IMR-90 (cell line): ENCODE measurements at regions not wholly inside any gene's neighbourhood (a gene's known extent, or its start where the extent isn't known, plus 50 kb on each side); places are given as distances from the start of the nearest gene placed in this dataset.

Source experiments
- ATAC-seq: fragments of 200-7000 bp; cut with Tn5 transposase; 2 replicates; pipeline ENCODE4 v1.9.1; 2020; ENCODE audit warnings: low read depth, mild to moderate bottlenecking, moderate library complexity
- BruUV-seq: library from RNA; stranded (reverse); fragments of 400-500 nt; replicated peaks from 2 replicates; lab custom pipeline; 2021; lab: Mats Ljungman, UMichigan
- CTCF ChIA-PET: fragments of 300-600 bp; formaldehyde crosslinking; extraction: SDS; loops from one replicate; lab custom pipeline; 2021; ENCODE audit warnings: antibody characterized with exemption; lab: Yijun Ruan, JAX
- POLR2A ChIA-PET: fragments of 300-600 bp; sonication (Branson Sonifier 250); formaldehyde crosslinking; loops from one replicate; lab custom pipeline; 2022; ENCODE audit warnings: antibody characterized with exemption; ENCODE audit not compliant: unreplicated experiment; lab: Charles Lee
- DNase-seq: peaks from one replicate; pipeline ENCODE4 v3.0.0; 2013
- H2AFZ ChIP-seq: replicated peaks from 2 replicates; pipeline ENCODE3; 2013; ENCODE audit warnings: low read length, mild to moderate bottlenecking; ENCODE audit not compliant: poor library complexity
- H2AK5ac ChIP-seq: 2 replicates; pipeline ENCODE4 v1.6.1; 2013; ENCODE audit warnings: low read depth, low read length, inconsistent platforms
- H2AK9ac ChIP-seq: replicated peaks from 2 replicates; pipeline ENCODE3; 2013; ENCODE audit warnings: mild to moderate bottlenecking, low read depth, low read length, moderate library complexity; ENCODE audit not compliant: poor library complexity
- H2BK120ac ChIP-seq: 2 replicates; pipeline ENCODE4 v1.6.1; 2013; ENCODE audit warnings: low read depth, low read length, inconsistent platforms
- H2BK15ac ChIP-seq: 3 replicates; pipeline ENCODE4 v1.6.1; 2013; ENCODE audit warnings: low read depth, low read length, inconsistent platforms
- H2BK20ac ChIP-seq: 2 replicates; pipeline ENCODE4 v1.6.1; 2013; ENCODE audit warnings: low read depth, mild to moderate bottlenecking, inconsistent platforms, low read length, moderate library complexity
- H2BK5ac ChIP-seq: 2 replicates; pipeline ENCODE4 v1.6.1; 2013; ENCODE audit warnings: mild to moderate bottlenecking, low read depth, low read length, inconsistent platforms; ENCODE audit not compliant: poor library complexity, severe bottlenecking
- H3K14ac ChIP-seq: replicated peaks from 2 replicates; pipeline ENCODE4 v1.6.1; 2013; ENCODE audit warnings: low read depth, low read length, inconsistent platforms
- H3K18ac ChIP-seq: 2 replicates; pipeline ENCODE4 v1.6.1; 2013; ENCODE audit warnings: low read depth, low read length, control low read depth
- H3K23ac ChIP-seq: 2 replicates; pipeline ENCODE4 v1.6.1; 2013; ENCODE audit warnings: low read depth, low read length, inconsistent platforms
- H3K27ac ChIP-seq: 2 replicates; pipeline ENCODE4 v1.5.1; 2013; ENCODE audit warnings: mild to moderate bottlenecking, control low read depth, low read length; ENCODE audit not compliant: insufficient read depth
- H3K27me3 ChIP-seq: 2 replicates; pipeline ENCODE4 v1.6.1; 2013; ENCODE audit warnings: low read length; ENCODE audit not compliant: control insufficient read depth, insufficient read depth
- H3K36me3 ChIP-seq: 2 replicates; pipeline ENCODE4 v1.6.1; 2013; ENCODE audit warnings: low read length, mixed read lengths; ENCODE audit not compliant: control insufficient read depth, insufficient read depth
- H3K4ac ChIP-seq: 2 replicates; pipeline ENCODE4 v1.6.1; 2013; ENCODE audit warnings: low read depth, low read length, inconsistent platforms
- H3K4me1 ChIP-seq: 2 replicates; pipeline ENCODE4 v1.6.1; 2013; ENCODE audit warnings: low read length, mixed read lengths; ENCODE audit not compliant: control insufficient read depth, insufficient read depth
- H3K4me2 ChIP-seq: 2 replicates; pipeline ENCODE4 v1.6.1; 2013; ENCODE audit warnings: low read depth, mild to moderate bottlenecking, control low read depth, low read length, moderate library complexity
- H3K4me3 ChIP-seq: 2 replicates; pipeline ENCODE4 v1.5.1; 2013; ENCODE audit warnings: low read depth, mild to moderate bottlenecking, control low read depth, low read length, moderate library complexity; ENCODE audit not compliant: insufficient read depth
- H3K56ac ChIP-seq: 2 replicates; pipeline ENCODE4 v1.6.1; 2013; ENCODE audit warnings: low read length, inconsistent platforms; ENCODE audit not compliant: insufficient read depth; ENCODE audit errors: extremely low read depth
- H3K79me1 ChIP-seq, 2 experiments: 2 replicates each; pipeline ENCODE4 v1.6.1; 2013; ENCODE audit warnings: low read length in 2 of 2, inconsistent platforms in 1 of 2, low read depth in 1 of 2
- H3K9ac ChIP-seq: 2 replicates; pipeline ENCODE4 v1.6.1; 2013; ENCODE audit warnings: low read depth, low read length, control low read depth
- H3K9me1 ChIP-seq: 2 replicates; pipeline ENCODE4 v1.6.1; 2013; ENCODE audit warnings: low read length, inconsistent platforms; ENCODE audit not compliant: insufficient read depth
- H3K9me3 ChIP-seq: 2 replicates; pipeline ENCODE4 v1.6.1; 2013; ENCODE audit warnings: low read length; ENCODE audit not compliant: control insufficient read depth, insufficient read depth
- H4K20me1 ChIP-seq: 2 replicates; pipeline ENCODE4 v1.6.1; 2013; ENCODE audit warnings: low read length, inconsistent platforms; ENCODE audit not compliant: insufficient read depth
- H4K5ac ChIP-seq: 2 replicates; pipeline ENCODE4 v1.6.1; 2013; ENCODE audit warnings: mild to moderate bottlenecking, low read depth, low read length, control low read depth
- H4K8ac ChIP-seq, 2 experiments: 2 replicates each; pipeline ENCODE4 v1.6.1; 2013; ENCODE audit warnings: low read depth in 2 of 2, low read length in 2 of 2, control low read depth in 1 of 2, inconsistent platforms in 1 of 2
- H4K91ac ChIP-seq: 2 replicates; pipeline ENCODE4 v1.6.1; 2013; ENCODE audit warnings: low read depth, low read length, inconsistent platforms; ENCODE audit not compliant: insufficient read depth
- CEBPB ChIP-seq: IDR thresholded peaks from 2 replicates; pipeline ENCODE4 v1.6.1; 2012; ENCODE audit warnings: low read depth, low read length, improper control_type of control experiment
- FOS ChIP-seq: fragments of 150-350 bp; IDR thresholded peaks from 2 replicates; pipeline ENCODE4 v1.6.1; 2016; ENCODE audit warnings: low read depth, low read length
- MAFK ChIP-seq: IDR thresholded peaks from 2 replicates; pipeline ENCODE4 v1.6.1; 2012; ENCODE audit warnings: low read depth, low read length, improper control_type of control experiment
- WGBS, 2 experiments: methylation state at CpG; one replicate each; pipeline versions ENCODE4 v1.1.5 to v1.1.7; 2013; ENCODE audit warnings: missing lambda C conversion rate in 2 of 2; ENCODE audit not compliant: insufficient read length in 1 of 2; ENCODE audit errors: extremely low coverage in 2 of 2; 5-methylcytosine and 5-hydroxymethylcytosine counted together
- dilution Hi-C: fragments of 300-500 bp; cut with HindIII; formaldehyde crosslinking; loops from one replicate; pipeline ENCODE4 v1.14.3; 2018; ENCODE audit warnings: low sequenced_read_pairs; ENCODE audit not compliant: unreplicated experiment
- in situ Hi-C: fragments of 300-500 bp; cut with MboI; formaldehyde crosslinking; loops from 3 replicates; pipeline ENCODE4 v1.14.3; 2019; ENCODE audit warnings: low sequenced_read_pairs, inconsistent platforms, mixed read lengths
- intact Hi-C: fragments of 100-400 bp; cut with micrococcal nuclease; formaldehyde crosslinking; loops from 2 replicates; pipeline ENCODE4 v1.10.0; 2022
- TF ChIP-seq, protein P1 (sequence below): conservative IDR thresholded peaks from 2 replicates; pipeline ENCODE4 v1.5.1; 2012; ENCODE audit warnings: mild to moderate bottlenecking, low read depth, low read length, improper control_type of control experiment

GRCh38 chr13:27347211-27347772 is 76.7 kb downstream of the RASL11A start:
- Histone ChIP-seq H3K9me3 (no peaks in the 10 kb centered on the region), H3K14ac (no peak overlapping the region), H3K9ac (no peak overlapping the region), H3K9me1 (peaks cover 10% of the 10 kb centered on the region; the same call in 1 of the 2 replicates), H2AK9ac (no peak overlapping the region), H2AFZ (no peak overlapping the region), H3K4ac (no peak overlapping the region; the same call in 1 of the 2 replicates), H3K27ac (no peak overlapping the region), H2BK120ac (no peak overlapping the region), H3K4me2 (no peak overlapping the region), H3K4me1 (peaks cover 11% of the 10 kb centered on the region), H4K91ac (no peak overlapping the region; the same call in 1 of the 2 replicates), H2BK20ac (no peak overlapping the region), H3K4me3 (no peak overlapping the region), H4K20me1 (no peaks in the 10 kb centered on the region), H2BK5ac (no peak overlapping the region), H2BK15ac (no peak overlapping the region), H4K5ac (no peak overlapping the region; the same call in 1 of the 2 replicates), H3K23ac (no peak overlapping the region), H3K36me3 (no peaks in the 10 kb centered on the region), H3K56ac (no peak overlapping the region), H2AK5ac (peak overlapping the region; percentile 51; the same call in 1 of the 2 replicates), H3K18ac (no peak overlapping the region), H4K8ac (no peak overlapping the region), H3K79me1 (no peaks in the 10 kb centered on the region), H3K27me3 (no peaks in the 10 kb centered on the region; the same call in 1 of the 2 replicates)
- WGBS, 2 experiments: no CpG with 5 or more reads among the region's 13 CpGs
- in situ Hi-C loops: loop anchor here (5.0 kb wide), 1 partner anchor 75 kb away; the partner anchor contains the start of gene RASL11A
- intact Hi-C loops: no loop called here
- ChIA-PET POLR2A (interaction anchor here (0.6 kb wide), 1 partner anchor 9 kb away, joined by 30 read pairs; no protein-coding TSS in a partner anchor), CTCF (interaction anchor here (0.6 to 1.0 kb wide), 3 partner anchors 337 to 686 kb away, joined by 3 to 4 read pairs (median 4); no protein-coding TSS in a partner anchor)
- DNase-seq (peak; percentile 43), ATAC-seq (peak; percentile 12; the same call in 1 of the 2 replicates)
- no TSS peak for BruUV-seq
- dilution Hi-C loops: no loop called here
- TF ChIP-seq FOS (no peak), MAFK (peak; percentile 39; the same call in 1 of the 2 replicates), CEBPB (0 out of 2 replicates have a peak, but pooled peaks have one; percentile 37)
- TF ChIP-seq, protein P1, sequence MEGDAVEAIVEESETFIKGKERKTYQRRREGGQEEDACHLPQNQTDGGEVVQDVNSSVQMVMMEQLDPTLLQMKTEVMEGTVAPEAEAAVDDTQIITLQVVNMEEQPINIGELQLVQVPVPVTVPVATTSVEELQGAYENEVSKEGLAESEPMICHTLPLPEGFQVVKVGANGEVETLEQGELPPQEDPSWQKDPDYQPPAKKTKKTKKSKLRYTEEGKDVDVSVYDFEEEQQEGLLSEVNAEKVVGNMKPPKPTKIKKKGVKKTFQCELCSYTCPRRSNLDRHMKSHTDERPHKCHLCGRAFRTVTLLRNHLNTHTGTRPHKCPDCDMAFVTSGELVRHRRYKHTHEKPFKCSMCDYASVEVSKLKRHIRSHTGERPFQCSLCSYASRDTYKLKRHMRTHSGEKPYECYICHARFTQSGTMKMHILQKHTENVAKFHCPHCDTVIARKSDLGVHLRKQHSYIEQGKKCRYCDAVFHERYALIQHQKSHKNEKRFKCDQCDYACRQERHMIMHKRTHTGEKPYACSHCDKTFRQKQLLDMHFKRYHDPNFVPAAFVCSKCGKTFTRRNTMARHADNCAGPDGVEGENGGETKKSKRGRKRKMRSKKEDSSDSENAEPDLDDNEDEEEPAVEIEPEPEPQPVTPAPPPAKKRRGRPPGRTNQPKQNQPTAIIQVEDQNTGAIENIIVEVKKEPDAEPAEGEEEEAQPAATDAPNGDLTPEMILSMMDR: no peak
